ENCODE measurements at regions not wholly inside any gene's neighbourhood (a gene's known extent, or its start where the extent isn't known, plus 50 kb on each side); places are given as distances from the start of the nearest gene placed in this dataset.
A peak's percentile ranks its signal among the peaks of the same experiment; 100 is the strongest.

DNA sequence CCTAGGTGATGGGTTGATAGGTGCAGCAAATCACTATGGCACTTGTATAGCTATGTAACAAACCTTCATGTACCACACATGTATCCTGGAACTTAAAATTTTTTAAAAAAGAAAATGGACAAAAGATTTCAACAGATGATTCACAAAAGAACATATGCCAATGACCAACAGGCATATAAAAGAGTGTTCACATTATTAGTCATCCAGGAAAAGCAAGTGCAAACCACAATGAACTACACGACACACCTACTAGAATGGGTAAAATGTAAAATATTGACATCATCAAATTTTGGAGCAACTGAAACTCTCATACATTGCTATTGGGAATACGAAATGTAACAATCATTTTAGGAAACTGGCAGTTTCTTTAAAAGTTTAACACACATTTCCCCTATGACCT, 109.9 kb downstream of the YIPF5 start:
- peak; percentile 15 for DNase-seq (ENCODE audit: low read depth)

DNA sequence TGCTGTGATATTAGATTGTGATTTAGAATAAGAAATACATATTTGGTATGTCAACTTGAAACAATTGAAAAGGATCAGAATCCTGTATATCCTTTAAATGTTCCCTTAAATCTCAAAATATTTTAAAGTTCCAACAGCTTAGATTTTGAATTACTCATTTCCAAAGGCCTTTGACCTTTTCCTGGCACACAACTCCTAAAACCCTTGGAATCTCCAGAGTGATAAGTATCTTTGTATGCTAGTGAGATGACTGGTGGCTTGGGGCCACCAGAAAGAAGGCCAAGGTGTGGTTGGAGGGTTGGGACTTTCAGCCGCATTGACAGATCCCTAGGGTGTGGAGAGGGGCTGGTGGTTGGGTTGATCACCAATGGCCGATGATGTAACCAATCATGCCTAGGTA, 104.7 kb downstream of the YIPF5 start:
- DNase-seq (ENCODE audit: low read depth): no peak

DNA sequence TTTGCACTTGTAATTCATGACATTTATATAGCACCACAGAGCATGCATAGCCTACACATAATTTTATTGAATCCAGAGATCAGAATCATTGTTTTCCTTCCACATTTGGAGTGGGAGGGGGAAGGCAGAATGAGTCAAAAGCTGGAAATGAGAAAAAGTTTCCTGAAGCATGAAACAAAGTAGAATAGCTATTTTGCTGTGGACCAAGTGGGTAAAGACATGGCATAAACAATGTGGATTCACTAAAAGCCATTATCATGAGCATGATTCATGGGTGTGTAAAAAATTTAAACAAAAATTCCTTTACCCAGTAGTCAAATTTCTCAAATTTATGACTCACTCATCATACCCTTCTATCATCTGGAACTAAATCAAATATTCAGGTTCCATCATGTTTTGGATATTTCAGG, 97.9 kb downstream of the YIPF5 start:
- peak; percentile 8 for DNase-seq (ENCODE audit: low read depth)

DNA sequence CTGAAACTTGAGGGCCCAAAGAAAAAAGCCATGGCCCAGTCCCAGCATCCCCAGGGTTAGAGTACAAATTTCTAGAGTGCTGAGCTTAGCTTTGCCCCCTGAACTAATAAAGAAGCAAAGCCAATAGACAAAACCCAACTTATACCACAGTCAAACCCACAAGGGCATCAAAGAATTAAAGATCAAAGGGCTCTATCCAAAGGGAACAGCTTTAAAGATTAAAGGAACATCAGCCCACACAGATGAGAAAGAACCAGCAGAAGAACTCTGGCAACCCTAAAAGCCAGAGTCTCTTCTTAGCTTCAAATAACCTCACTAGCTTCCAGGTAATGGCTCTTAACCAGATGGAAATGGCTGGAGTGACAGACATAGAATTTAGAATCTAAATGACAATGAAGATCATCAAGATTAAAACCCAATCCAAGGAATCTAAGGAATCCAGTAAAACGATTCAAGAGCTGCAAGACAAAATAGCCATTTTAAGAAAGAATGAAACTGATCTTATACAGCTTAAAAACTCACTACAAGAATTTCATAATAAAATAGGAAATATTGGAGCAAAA, 93.9 kb downstream of the YIPF5 start:
- no peak for DNase-seq (ENCODE audit: low read depth)

DNA sequence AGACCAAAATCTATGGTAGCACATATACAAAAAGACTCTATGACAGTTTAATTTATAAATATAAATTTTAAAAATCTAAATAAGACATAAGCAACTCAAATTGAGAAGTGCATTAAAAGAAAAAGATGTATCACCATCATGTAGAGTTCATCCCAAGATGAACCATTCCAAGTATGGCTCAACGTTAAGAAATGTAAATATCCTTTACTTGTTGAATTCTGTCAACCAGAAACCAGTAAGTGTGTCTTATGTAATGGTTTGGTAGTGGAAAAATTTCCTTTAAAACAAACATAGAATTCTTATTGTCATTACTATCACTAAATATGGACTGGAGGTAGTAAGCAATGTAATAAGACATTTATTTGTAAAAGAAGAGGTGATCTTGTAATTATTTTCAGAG, 87.3 kb downstream of the YIPF5 start:
- no peak for DNase-seq (ENCODE audit: low read depth)

DNA sequence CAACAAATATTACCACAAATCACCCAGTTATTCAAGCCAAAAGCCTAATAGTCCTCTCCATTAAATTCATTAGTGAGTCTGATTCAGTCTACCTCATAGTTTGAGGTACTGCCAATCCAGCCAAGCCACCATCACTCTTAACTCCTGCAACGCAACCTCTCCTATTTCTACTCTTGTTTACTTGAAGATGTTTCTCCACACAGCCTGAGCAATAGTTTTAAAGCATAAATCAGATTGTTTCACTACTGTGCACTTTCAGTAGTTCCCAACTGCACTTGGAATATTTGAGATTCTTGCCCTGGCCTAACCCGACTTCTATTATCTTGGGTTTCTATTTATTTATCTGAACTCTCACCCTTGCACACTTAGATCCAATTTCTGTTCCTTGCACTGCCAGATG, 85.5 kb downstream of the YIPF5 start:
- no peak for DNase-seq (ENCODE audit: low read depth)

DNA sequence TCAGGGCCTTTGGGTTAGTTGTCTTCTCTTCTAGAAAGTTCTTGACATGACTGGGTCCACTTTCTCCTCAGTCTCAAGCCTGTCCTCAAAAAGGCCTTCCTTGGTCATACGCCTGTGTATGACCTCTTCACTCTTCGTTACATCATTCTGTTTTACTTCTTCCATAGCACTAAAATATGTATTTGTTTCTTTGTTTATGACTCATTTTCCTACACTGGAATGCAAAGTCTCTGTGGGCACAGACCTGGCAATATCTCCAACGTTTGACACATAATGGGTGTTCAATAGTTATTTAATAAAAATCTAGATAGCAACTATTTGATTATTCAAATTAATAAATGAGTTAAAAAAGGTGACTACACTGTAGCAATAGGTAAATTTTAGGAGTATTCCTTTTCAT, 85.1 kb downstream of the YIPF5 start:
- DNase-seq (ENCODE audit: low read depth): no peak

DNA sequence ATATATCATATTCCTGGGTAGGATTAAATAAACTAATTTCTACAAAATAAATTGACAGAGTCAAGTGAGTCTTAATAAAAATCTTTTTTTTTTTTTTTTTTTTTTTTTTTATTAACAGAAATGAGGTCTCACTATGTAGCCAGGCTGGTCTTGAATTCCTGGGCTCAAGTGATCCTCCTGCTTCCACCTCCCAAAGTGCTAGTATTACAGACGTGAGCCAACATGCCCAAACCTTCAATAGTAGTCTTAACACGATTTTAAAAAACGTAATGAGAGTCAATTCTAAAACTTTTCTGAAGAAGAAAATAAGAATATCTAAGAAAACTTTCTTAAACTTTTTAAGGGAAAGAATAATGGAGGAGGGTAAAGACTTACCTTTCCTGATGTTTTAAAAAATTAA, 84.2 kb downstream of the YIPF5 start:
- no peak for DNase-seq (ENCODE audit: low read depth)

DNA sequence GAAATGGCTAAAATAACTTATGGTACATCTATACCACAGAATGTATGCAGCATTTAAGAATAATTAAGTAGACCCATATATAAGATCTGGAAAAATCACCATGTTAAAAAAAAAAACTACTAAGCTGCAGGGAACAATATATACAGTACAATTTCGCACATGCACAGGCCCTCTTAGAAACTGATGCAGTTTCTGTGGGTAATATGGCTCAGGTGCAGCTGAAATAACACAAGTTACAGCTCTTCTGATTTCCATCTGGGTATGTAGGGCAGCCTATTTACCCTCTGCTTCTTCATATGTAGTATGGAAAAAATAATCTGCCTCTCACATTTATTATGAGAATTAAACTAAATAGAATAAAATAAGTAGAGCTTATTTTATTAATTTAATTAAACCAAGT, 82.9 kb downstream of the YIPF5 start:
- DNase-seq (ENCODE audit: low read depth): no peak

DNA sequence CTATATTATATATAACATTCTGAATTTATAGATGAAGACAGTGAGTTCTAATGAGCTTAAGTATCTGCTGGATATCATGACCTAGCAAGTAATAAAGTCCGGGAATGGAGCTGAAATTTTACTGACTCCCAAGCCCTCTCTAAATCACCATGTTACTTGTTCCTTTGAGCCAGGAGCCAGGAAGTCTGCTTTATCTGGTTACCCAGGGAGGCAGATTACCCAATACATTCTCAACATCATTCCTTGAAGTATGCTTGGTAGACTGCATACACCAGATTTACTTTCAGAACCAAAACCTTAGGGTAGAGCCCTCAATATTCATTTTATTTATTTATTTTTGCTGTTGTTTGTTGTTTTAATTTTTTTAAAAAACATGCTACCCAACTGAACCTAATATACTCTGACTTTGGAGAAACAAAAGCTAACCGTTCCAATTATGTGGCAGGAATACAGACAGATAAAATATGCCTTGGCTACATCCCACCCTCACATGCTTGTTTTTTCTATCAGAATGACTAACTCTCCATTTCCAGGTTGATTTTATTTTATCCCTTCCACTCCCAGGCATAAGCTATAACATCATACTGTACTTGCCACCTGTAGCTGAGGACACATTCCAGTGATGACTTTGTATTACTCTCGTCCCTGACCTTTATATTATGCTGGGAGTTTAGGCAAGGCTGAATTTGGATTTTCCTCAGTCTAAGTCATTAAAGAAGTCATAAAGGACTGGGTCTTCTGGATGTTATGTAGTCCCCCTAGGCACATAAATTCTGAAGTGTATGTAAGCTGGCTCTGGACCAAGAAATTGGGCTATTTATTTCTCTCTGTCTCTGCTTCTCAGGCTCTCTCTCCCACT, 82.0 kb downstream of the YIPF5 start:
- peak; percentile 3 for DNase-seq (ENCODE audit: low read depth)

DNA sequence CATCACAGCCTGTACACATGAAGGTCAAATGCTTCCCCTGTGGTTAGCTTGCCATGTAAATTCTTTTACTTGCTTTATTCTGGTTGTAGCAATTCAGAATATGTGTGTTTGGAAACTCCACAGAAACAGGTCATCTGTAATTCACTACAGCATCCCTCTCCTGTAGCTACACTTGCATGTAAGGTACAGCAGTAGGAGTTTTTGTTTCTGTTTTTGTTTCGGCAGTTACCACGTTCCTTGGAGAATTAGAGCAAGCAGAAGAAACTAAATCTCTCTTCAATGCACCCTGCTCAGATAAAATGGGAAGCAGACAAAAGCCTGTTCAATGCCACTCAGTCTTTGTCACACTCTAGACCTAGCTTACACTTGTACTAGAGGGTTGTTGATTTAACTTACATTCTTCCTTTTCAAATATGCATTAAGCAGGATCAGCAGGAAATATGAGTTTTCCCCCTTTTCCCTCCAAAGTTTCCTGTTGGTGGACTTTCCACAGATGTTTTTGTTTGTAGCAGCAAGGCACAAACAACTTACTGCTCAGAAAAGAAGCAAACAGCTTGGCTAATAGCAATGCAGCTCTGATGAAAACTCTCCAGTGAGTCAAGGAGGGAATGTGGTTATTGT, 80.9 kb downstream of the YIPF5 start:
- DNase-seq (ENCODE audit: low read depth): peak; percentile 6

DNA sequence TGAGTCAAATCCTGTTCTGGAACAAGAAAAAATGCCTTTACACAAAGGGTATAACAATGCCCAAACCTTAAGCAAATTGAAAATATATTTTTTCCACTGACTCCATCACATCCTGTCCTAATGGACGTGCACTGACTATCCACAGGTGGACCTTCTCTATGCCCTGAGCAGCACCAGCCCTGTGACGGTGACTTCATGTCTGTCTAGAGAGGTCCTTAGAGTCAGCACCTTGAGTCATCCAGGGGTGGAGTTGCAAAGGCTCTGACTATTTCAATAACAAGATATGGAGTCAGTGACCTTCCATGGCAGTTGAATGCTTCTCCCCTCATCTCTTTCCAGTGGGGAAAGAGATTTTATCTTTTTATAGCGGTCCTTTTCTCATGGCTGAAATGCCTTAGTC, 78.0 kb downstream of the YIPF5 start:
- no peak for DNase-seq (ENCODE audit: low read depth)

DNA sequence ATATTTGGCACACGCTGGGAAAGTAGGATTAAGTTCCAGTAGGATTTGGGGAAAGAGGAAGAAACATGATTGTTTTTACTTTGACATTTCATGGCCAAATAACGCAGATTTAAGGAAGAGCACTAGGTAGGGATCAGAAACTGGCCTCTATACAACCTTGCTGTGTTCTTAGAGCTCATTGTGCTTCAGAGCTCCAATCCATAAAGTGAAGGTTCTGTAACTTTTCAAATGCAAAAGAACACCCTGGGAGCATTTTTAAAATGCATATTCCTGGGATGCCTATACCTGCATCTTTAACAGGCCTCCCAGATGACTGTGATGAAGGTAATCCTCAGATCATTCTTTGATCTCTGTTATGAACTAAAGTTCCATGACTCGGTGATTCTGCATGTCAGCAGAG, 77.1 kb downstream of the YIPF5 start:
- no peak for DNase-seq (ENCODE audit: low read depth)

DNA sequence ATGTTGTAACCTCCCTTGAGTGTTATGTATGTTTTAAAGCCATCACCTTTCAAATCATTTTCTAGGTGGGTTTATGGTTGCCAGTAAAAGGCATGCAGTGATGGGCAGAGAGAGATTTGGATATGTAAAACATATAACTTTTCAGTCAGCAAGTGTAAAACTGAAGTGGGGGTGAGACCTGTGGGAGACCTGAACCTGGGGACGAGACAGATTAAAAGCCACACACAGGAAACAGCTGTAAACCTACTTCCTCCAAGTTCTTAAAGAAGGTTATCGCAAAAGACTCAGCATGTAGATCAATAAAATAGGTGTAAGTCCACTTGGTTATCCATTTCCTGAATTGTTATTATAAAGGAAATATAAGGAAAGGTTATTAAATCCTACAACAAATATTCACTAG, 76.6 kb downstream of the YIPF5 start:
- no peak for DNase-seq (ENCODE audit: low read depth)

DNA sequence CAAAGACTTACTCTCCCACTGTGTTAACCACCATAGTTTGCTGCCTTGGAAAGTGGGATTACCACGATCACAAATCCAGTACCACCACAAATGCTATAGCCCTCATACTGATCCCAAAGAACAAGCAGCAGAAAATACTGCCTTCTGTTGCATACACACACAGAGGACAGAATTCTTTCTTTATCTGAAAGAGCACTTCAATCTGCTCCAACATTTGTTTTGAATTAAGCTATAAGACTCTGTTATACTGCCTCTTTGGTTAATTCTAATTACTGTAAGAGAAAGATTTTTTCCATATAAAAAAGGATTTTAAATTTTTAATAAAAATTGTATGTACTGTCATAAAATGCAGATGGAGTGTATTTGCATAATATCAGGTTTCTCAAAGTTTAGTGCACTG, 69.8 kb downstream of the YIPF5 start:
- DNase-seq (ENCODE audit: low read depth): no peak

DNA sequence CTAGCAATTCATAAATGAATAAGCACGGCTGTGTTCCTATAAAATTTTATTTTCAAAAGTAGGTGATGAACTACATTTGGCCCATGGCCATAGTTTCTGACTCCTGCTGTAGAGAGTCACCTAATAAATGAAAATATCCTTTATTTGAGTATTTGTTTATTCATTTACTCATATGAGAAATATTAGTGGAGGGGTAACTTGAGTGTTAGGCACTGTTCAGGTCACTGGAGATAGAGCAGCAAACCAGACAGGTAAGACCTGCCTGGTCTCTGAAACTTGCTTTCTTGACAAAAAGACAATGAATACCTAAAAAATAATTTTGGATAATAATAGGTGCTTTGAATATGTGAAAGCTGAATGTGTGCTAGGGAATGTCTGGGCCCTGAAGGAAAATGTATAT, 68.8 kb downstream of the YIPF5 start:
- DNase-seq (ENCODE audit: low read depth): no peak

DNA sequence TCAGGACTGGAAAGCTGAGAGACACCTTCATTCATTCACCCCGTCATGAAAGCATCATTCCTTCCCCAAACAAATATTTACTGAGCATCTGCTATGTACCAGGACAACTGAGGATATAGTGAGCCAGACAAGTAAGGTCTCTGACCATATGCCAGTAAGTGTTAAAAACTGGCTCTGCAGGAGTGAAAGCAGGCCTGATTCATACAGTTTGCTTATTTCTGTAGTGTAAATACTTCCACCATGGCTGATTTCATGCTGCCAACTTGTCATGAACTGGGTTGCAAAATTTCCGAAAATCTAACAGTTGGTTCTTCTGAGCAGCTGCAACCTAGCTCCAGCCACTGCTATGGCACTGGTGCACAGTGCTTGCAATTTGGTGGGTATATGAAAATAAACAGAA, 68.1 kb downstream of the YIPF5 start:
- DNase-seq (ENCODE audit: low read depth): no peak

DNA sequence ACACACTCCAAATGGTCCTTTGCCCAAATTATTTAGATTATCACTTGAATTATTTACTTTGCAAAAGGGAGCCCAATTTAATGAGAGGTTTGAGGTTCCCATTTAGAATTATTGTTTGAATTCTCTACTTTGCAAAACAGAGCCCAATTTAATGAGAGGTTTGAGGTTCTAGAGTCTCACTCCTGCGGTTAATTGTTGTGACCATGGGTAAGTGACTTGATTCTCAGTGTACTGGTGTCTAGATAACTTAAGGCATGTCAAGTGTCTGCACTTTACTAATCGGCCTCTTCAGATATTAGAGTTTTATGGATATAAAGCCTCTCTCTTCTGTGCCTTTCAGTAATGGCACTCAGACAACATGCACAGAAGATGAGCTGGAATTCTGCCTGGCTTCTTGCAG, 67.5 kb downstream of the YIPF5 start:
- no peak for DNase-seq (ENCODE audit: low read depth)

DNA sequence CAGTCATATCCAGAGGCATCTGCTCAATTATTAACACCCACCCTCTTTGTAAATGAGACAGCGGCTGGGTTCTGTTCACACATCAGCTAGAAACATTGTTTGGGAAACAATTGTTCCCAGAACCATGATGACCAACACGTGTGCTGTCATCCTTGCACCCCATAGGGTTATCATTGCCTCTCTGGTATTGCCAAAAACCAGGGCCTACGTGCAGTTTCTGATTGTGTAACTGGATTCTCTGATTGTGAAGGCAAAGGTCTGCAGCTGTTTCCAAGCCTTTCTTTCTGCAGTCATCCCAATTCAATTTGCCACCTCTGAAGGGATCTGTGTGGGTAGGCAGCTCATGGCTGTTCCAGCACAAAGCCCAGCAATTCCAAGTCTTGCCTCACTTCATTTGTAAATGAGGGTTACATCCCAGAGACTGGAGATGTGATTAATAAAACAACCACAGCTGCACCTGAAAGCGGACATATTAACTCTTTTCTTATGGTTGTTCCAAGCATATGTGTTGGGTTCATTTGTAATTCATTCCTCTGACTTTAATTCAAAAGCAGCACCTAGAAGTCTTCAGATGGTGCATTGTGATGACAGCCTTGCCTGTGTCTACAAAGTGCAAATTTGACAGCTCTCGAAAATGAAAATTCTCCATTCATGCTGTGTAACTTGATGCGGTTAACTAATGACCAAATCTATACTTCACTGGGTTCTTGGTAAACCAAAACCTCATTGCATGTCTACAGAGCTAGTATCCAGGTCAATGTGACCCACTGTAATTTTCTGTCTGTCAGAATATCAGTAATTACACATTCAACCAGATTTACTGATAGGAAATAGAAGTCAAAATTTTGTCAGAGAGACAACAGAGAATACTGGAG, 66.6 kb downstream of the YIPF5 start:
- DNase-seq (ENCODE audit: low read depth): no peak

DNA sequence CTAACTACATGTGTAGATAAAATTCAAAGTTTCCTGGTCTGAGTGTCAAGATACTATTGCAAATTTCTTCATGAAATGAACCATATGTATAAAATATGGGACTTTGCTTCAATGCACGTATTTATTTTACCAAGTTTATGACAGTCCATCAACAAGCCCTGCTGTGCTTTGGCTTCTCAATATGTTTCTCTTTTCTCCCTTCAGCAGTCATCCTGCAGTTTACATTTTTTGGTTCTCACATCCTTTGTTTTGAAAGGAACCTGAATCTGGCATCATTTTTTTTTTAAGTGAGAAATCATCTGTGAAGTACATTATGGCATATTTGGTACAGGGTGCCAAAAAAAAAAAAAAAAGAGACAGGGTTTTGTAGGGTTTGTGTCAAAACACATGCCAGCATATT, 65.1 kb downstream of the YIPF5 start:
- DNase-seq (ENCODE audit: low read depth): no peak

DNA sequence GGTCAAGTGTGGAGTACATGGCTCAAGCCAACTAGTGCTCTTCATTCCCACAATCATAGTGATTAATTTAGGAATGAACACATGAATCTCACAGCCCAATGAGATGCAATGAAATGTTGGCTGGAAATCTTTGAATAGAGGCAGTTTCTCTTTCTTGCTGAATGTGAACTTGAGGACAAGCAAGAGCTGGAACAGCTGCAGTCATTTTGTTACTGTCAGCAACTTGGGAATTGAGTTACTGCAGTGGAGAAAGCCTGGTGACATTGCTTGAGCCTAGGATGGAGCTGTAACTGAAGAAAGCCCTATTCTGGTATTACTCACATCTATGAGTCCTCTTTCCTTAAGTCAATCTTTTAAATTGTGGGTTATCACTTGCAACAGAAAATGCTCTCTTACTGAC, 62.3 kb downstream of the YIPF5 start:
- DNase-seq (ENCODE audit: low read depth): no peak

All from renal cortical epithelial cell (primary cell).